MM.1S (cell line): ENCODE measurements at regions not wholly inside any gene's neighbourhood (a gene's known extent, or its start where the extent isn't known, plus 50 kb on each side); places are given as distances from the start of the nearest gene placed in this dataset.

Experiments
- DNase-seq: peaks from one replicate; pipeline ENCODE4 v3.0.0-alpha.2; 2015
- H2AFZ ChIP-seq: fragments of 300-600 bp; sonication (generic); 2 replicates; pipeline ENCODE4 v1.6.0; 2016; ENCODE audit warnings: antibody characterized with exemption, low read length
- H3F3A ChIP-seq: fragments of 300-600 bp; sonication (generic); 2 replicates; pipeline ENCODE4 v1.6.1; 2016; ENCODE audit warnings: mild to moderate bottlenecking, antibody characterized with exemption, low read length, moderate library complexity, mixed read lengths; ENCODE audit not compliant: insufficient read depth
- H3K27ac ChIP-seq: fragments of 300-600 bp; sonication (generic); 2 replicates; pipeline ENCODE4 v1.5.1; 2016; ENCODE audit warnings: mild to moderate bottlenecking, low read length
- H3K27me3 ChIP-seq: fragments of 300-600 bp; sonication (generic); replicated peaks from 2 replicates; pipeline ENCODE4 v1.6.0; 2016; ENCODE audit warnings: low read length; ENCODE audit not compliant: insufficient read depth
- H3K36me3 ChIP-seq: fragments of 300-600 bp; sonication (generic); replicated peaks from 2 replicates; pipeline ENCODE4 v1.6.1; 2016; ENCODE audit warnings: mild to moderate bottlenecking, low read length, mixed read lengths; ENCODE audit not compliant: insufficient read depth
- H3K4me1 ChIP-seq: fragments of 300-600 bp; sonication (generic); 2 replicates; pipeline ENCODE4 v1.6.1; 2016; ENCODE audit warnings: low read length, mixed read lengths
- H3K4me2 ChIP-seq: fragments of 300-600 bp; sonication (generic); 2 replicates; pipeline ENCODE4 v1.6.0; 2016; ENCODE audit warnings: low read depth, low read length
- H3K4me3 ChIP-seq: fragments of 300-600 bp; sonication (generic); 2 replicates; pipeline ENCODE4 v1.5.1; 2016; ENCODE audit warnings: low read length, mixed read lengths
- H3K79me2 ChIP-seq: fragments of 300-600 bp; sonication (generic); 2 replicates; pipeline ENCODE4 v1.6.1; 2016; ENCODE audit warnings: mixed run types, low read length, mixed read lengths
- H3K9ac ChIP-seq: fragments of 300-600 bp; sonication (generic); 2 replicates; pipeline ENCODE4 v1.6.1; 2016; ENCODE audit warnings: low read length, mixed read lengths
- H3K9me2 ChIP-seq: fragments of 300-600 bp; sonication (generic); replicated peaks from 2 replicates; pipeline ENCODE4 v1.6.1; 2016; ENCODE audit warnings: mild to moderate bottlenecking, low read length, mixed read lengths; ENCODE audit not compliant: insufficient read depth
- H3K9me3 ChIP-seq: fragments of 300-600 bp; sonication (generic); replicated peaks from 2 replicates; pipeline ENCODE4 v1.6.1; 2016; ENCODE audit warnings: mild to moderate bottlenecking, low read length, mixed read lengths; ENCODE audit not compliant: insufficient read depth
- H4K20me1 ChIP-seq: fragments of 300-600 bp; sonication (generic); 2 replicates; pipeline ENCODE4 v1.6.1; 2016; ENCODE audit warnings: mild to moderate bottlenecking, low read length, moderate library complexity, mixed read lengths; ENCODE audit not compliant: insufficient read depth
- CTCF ChIP-seq: fragments of 300-600 bp; sonication (generic); IDR thresholded peaks from 2 replicates; pipeline ENCODE4 v1.5.1; 2016; ENCODE audit warnings: antibody characterized with exemption, low read length, mixed read lengths
- EZH2 ChIP-seq: fragments of 300-600 bp; sonication (generic); optimal IDR thresholded peaks from 2 replicates; pipeline ENCODE3; 2017; ENCODE audit warnings: low read depth, mild to moderate bottlenecking, antibody characterized with exemption, low read length, mixed read lengths
- EZH2phosphoT487 ChIP-seq: fragments of 300-600 bp; sonication (generic); IDR thresholded peaks from 2 replicates; pipeline ENCODE4 v1.6.1; 2018; ENCODE audit warnings: antibody characterized with exemption, low read length

GRCh38 chr14:71538938-71539649, 393.1 kb upstream of the RGS6 start:
- Histone ChIP-seq H4K20me1 (no peaks in the 10 kb centered on the region), H3K36me3 (no peaks in the 10 kb centered on the region), H3K9me3 (no peaks in the 10 kb centered on the region), H3K27me3 (no peaks in the 10 kb centered on the region), H3K27ac (no peak overlapping the region), H3K4me1 (no peaks in the 10 kb centered on the region), H3K4me3 (no peak overlapping the region), H3K9me2 (no peaks in the 10 kb centered on the region), H3K79me2 (no peaks in the 10 kb centered on the region), H2AFZ (no peak overlapping the region), H3K9ac (no peak overlapping the region), H3K4me2 (no peak overlapping the region), H3F3A (no peaks in the 10 kb centered on the region)
- no peak for TF ChIP-seq EZH2
- no peak for TF ChIP-seq EZH2phosphoT487
- no peak for TF ChIP-seq CTCF
- DNase-seq, result no peak

GRCh38 chr14:71539650-71540285, 392.5 kb upstream of the RGS6 start:
- Histone ChIP-seq H2AFZ (no peak overlapping the region), H3K4me3 (no peak overlapping the region), H3K79me2 (no peaks in the 10 kb centered on the region), H3K9me3 (no peaks in the 10 kb centered on the region), H3F3A (no peaks in the 10 kb centered on the region), H3K9me2 (no peaks in the 10 kb centered on the region), H3K27me3 (no peaks in the 10 kb centered on the region), H3K4me2 (no peak overlapping the region), H3K9ac (no peak overlapping the region), H3K4me1 (no peaks in the 10 kb centered on the region), H3K27ac (no peak overlapping the region), H3K36me3 (no peaks in the 10 kb centered on the region), H4K20me1 (no peaks in the 10 kb centered on the region)
- no peak for TF ChIP-seq CTCF
- no peak for TF ChIP-seq EZH2phosphoT487
- no peak for TF ChIP-seq EZH2
- no peak for DNase-seq

GRCh38 chr14:71541271-71541670, 391.0 kb upstream of the RGS6 start:
- Histone ChIP-seq H3K27me3 (no peaks in the 10 kb centered on the region), H3K9me2 (no peaks in the 10 kb centered on the region), H4K20me1 (no peaks in the 10 kb centered on the region), H2AFZ (no peak overlapping the region), H3K27ac (no peak overlapping the region), H3K36me3 (no peaks in the 10 kb centered on the region), H3K4me3 (no peak overlapping the region), H3F3A (no peaks in the 10 kb centered on the region), H3K4me1 (no peaks in the 10 kb centered on the region), H3K9ac (no peak overlapping the region), H3K9me3 (no peaks in the 10 kb centered on the region), H3K4me2 (no peak overlapping the region), H3K79me2 (no peaks in the 10 kb centered on the region)
- no peak for TF ChIP-seq EZH2phosphoT487
- TF ChIP-seq EZH2, result no peak
- TF ChIP-seq CTCF, result no peak
- DNase-seq, result no peak
